NT2/D1 (cell line): ENCODE measurements at regions not wholly inside any gene's neighbourhood (a gene's known extent, or its start where the extent isn't known, plus 50 kb on each side); places are given as distances from the start of the nearest gene placed in this dataset.

Source experiments
- DNase-seq: peaks from one replicate; pipeline ENCODE4 v3.0.0-alpha.2; 2011; ENCODE audit warnings: low read depth, low spot score
- H3K27me3 ChIP-seq: 2 replicates; pipeline ENCODE4 v1.6.0; 2011; ENCODE audit warnings: mild to moderate bottlenecking; ENCODE audit not compliant: insufficient read length, insufficient read depth
- H3K36me3 ChIP-seq: 2 replicates; pipeline ENCODE4 v1.6.1; 2011; ENCODE audit warnings: mild to moderate bottlenecking, low read length, mixed read lengths; ENCODE audit not compliant: insufficient read depth, insufficient read length
- H3K4me1 ChIP-seq: 2 replicates; pipeline ENCODE4 v1.5.1; 2011; ENCODE audit not compliant: insufficient read depth, insufficient read length
- H3K4me3 ChIP-seq: 2 replicates; pipeline ENCODE4 v1.5.1; 2011; ENCODE audit warnings: low read depth; ENCODE audit not compliant: insufficient read length
- H3K9ac ChIP-seq: 2 replicates; pipeline ENCODE4 v1.6.0; 2011; ENCODE audit warnings: low read depth; ENCODE audit not compliant: insufficient read length
- H3K9me3 ChIP-seq: 2 replicates; pipeline ENCODE4 v1.5.1; 2011; ENCODE audit warnings: mild to moderate bottlenecking, low read length; ENCODE audit not compliant: insufficient read depth
- SUZ12 ChIP-seq: IDR thresholded peaks from 2 replicates; pipeline ENCODE4 v1.6.1; 2011; ENCODE audit not compliant: insufficient read length, insufficient read depth; ENCODE audit errors: extremely low read depth
- YY1 ChIP-seq: IDR thresholded peaks from 2 replicates; pipeline ENCODE4 v1.6.1; 2011; ENCODE audit not compliant: insufficient read length, insufficient read depth
- ZNF274 ChIP-seq: IDR thresholded peaks from 2 replicates; pipeline ENCODE4 v1.6.1; 2011; ENCODE audit warnings: mild to moderate bottlenecking, low read depth, low read length

DNA sequence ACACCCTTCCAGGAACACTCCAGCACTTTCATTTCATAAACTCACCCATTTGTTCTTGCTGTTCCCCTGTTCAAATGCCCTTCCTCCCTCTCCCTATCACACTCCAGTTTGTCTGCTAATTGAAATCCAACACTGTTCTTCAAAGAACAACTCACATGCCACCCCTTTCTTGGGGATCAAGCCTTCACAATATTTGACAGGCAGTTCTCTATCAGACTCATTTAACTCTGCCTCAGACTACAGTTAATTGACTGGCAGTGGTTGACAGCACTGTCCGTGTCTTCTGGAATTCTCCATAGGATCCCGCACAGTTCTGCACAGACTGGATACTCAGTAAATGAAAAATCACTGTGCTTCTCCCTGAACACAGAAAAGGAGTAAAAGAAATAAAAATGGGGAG is 87.8 kb downstream of the PMP22 start:
- peaks cover 7% of the 10 kb centered on the region; the same call in 1 of the 2 replicates for H3K9me3 ChIP-seq
- TF ChIP-seq ZNF274: no peak
- no peaks in the 10 kb centered on the region for H3K27me3 ChIP-seq
- peaks cover 5% of the 10 kb centered on the region for H3K4me1 ChIP-seq
- no peak for DNase-seq
- no peak overlapping the region for H3K9ac ChIP-seq
- H3K36me3 ChIP-seq: no peaks in the 10 kb centered on the region
- H3K4me3 ChIP-seq: no peak overlapping the region

DNA sequence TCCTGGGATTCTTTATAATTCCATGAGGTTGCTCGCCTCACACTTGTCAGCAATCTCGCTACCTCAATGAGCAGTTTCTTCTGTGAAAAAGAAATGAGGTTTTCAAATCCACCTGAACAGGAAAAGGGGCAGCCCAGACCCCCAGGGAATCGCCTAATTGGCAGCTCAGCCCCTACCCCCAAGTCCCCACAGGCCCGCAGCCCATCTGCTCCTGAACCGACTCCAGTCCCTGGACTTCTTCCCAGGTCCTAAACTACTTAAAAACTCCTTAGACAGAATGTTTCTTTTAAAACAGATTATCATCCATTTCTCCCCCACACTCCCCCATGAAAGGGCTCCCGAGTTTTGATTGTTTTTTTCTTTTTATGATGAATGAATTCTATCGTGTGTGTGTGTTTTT is 89.8 kb downstream of the PMP22 start:
- DNase-seq: no peak
- no peak overlapping the region for H3K4me3 ChIP-seq
- no peaks in the 10 kb centered on the region for H3K36me3 ChIP-seq
- no peak for TF ChIP-seq SUZ12
- no peak for TF ChIP-seq YY1
- TF ChIP-seq ZNF274: no peak
- H3K9ac ChIP-seq: no peak overlapping the region
- H3K27me3 ChIP-seq: no peaks in the 10 kb centered on the region
- H3K9me3 ChIP-seq: peaks cover 7% of the 10 kb centered on the region; the same call in 1 of the 2 replicates
- H3K4me1 ChIP-seq: no peaks in the 10 kb centered on the region

DNA sequence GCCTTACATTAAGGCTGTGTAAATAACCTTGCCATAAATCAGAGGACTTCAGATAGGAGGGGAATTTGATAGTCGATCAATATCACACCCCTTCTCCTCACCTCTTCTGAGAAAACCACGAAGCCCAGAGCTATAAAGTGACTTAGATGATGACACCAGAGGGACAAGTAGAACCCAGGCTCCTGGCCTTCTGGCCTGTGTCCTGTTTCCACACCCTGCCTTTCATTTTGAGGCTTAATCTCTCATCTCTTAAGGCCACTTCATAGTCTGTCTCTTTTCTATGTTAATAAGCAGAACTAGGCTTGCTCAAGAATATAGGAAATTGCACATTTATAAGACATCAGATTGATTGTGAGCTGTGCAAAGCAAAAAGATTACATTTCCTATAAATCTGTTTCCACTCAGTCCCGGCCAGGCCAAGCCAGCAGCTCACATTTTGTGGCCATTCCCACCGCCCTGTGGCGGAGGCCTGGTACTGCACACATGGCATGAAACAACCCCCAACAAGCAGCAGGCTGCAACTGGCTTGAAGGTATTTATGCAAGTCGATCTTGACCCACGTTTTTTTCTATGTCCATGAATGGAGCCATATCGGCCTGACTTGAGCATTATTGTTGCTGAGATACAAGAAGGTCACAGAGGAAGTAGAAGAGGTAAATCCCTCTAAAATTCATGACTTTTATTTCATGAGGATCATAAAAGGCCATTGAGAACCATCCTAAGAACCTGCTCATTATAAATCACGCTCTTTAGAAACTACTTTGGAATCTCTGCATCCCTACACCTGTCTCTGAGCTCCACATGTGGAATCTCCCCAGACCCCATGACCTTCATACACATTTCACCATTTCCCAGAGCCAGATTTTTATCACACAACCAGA is 93.7 kb downstream of the PMP22 start:
- H3K9ac ChIP-seq: no peak overlapping the region
- DNase-seq: peak; percentile 66

DNA sequence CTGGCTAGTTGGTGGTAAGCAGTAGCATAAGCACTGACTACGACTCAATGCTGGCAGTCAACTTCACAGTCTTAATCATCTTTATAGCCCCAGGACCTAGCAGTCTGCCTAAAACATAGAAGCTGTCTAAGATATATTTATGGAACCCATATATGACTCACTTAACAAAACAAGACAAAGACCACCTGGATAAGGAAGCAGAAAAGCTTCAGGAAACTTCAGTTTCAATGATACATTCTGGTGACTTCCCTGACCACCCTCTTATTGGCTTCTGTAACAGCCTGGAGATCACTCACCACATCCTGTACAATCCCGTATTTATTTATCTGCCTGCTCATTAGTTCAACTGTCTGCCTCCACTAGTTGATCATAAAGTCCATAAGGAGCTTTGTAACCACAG is 95.5 kb downstream of the PMP22 start:
- H3K4me3 ChIP-seq: no peak overlapping the region
- H3K4me1 ChIP-seq: no peaks in the 10 kb centered on the region
- H3K9ac ChIP-seq: no peak overlapping the region
- no peaks in the 10 kb centered on the region for H3K36me3 ChIP-seq
- TF ChIP-seq ZNF274 (no peak), YY1 (no peak), SUZ12 (no peak)
- H3K9me3 ChIP-seq: peaks cover 7% of the 10 kb centered on the region; the same call in 1 of the 2 replicates
- no peak for DNase-seq
- H3K27me3 ChIP-seq: no peaks in the 10 kb centered on the region

More for the DNA sequence above, 93.7 kb downstream of the PMP22 start:
- TF ChIP-seq YY1 (no peak), ZNF274 (no peak), SUZ12 (no peak)
- Histone ChIP-seq H3K27me3 (no peaks in the 10 kb centered on the region), H3K4me3 (no peak overlapping the region), H3K4me1 (no peaks in the 10 kb centered on the region), H3K36me3 (no peaks in the 10 kb centered on the region), H3K9me3 (peaks cover 7% of the 10 kb centered on the region; the same call in 1 of the 2 replicates)

DNA sequence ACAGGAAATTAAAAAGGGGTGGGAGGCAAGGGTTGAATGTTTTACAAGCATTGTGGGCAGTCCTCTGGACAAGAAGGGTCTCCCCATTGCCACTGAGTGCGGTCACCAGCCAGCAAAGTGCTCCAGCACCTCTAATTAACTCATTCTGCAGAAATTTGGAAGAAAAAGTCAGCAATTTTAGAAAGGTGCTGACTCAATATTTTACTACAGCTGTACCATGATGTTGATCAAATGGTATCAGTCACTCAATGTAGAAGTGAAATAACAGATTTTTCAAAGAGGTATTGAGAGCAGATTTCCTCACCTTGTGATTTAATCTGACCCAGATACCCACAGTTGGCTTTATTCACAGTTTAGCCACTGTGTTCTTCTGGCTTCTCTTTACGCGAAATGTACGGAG is 96.7 kb downstream of the PMP22 start:
- H3K4me1 ChIP-seq: no peaks in the 10 kb centered on the region
- H3K36me3 ChIP-seq: no peaks in the 10 kb centered on the region
- no peaks in the 10 kb centered on the region for H3K27me3 ChIP-seq
- H3K4me3 ChIP-seq: no peak overlapping the region
- TF ChIP-seq ZNF274 (no peak), YY1 (no peak), SUZ12 (no peak)
- H3K9me3 ChIP-seq: peaks cover 7% of the 10 kb centered on the region; the same call in 1 of the 2 replicates
- no peak for DNase-seq
- no peak overlapping the region for H3K9ac ChIP-seq

DNA sequence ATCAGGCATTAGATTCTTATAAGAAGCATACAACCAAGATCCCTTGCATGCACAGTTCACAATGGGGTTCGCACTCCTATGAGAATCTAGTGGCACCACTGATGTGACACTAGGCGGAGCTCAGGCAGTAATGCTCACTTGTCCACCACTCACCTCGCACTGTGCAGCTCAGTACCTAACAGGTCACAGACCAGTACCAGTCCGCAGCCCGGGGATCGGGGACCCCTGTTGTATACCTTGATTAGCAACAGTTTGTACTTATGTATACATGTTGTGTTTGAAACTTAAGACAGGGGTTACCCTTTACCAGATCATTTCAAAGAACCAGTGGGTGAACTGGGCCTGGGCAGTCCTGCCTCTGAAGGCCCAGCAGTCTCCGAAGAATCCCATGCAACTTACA is 103.7 kb downstream of the PMP22 start:
- no peak overlapping the region for H3K4me3 ChIP-seq
- TF ChIP-seq YY1 (no peak), SUZ12 (no peak), ZNF274 (no peak)
- no peaks in the 10 kb centered on the region for H3K36me3 ChIP-seq
- no peak overlapping the region for H3K9ac ChIP-seq
- no peaks in the 10 kb centered on the region for H3K4me1 ChIP-seq
- H3K9me3 ChIP-seq: no peaks in the 10 kb centered on the region
- DNase-seq: no peak
- no peaks in the 10 kb centered on the region for H3K27me3 ChIP-seq

DNA sequence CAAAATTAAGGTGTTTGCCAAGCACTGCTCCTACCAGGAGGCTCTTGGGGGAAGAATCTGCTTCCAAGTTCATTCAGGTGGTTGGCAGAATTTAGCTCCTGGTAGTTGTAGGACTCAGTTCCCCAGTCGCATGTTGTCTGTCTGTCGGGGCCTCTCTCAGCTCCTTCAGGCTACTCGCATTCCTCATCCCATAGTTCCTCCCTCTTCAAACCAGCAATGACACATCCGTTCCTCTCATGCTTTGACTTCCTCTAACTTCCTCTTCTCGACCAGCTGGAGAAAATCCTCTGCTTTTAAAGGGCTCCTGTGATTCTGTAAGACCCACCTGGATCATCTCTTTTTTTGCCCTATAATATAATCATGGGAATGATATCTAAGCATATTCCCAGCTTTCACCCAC is 108.1 kb downstream of the PMP22 start:
- Histone ChIP-seq H3K9ac (no peak overlapping the region), H3K9me3 (no peaks in the 10 kb centered on the region), H3K4me1 (no peaks in the 10 kb centered on the region), H3K4me3 (no peak overlapping the region), H3K36me3 (no peaks in the 10 kb centered on the region), H3K27me3 (no peaks in the 10 kb centered on the region)
- DNase-seq: no peak
- no peak for TF ChIP-seq ZNF274
